ENCODE measurements at regions not wholly inside any gene's neighbourhood (a gene's known extent, or its start where the extent isn't known, plus 50 kb on each side); places are given as distances from the start of the nearest gene placed in this dataset.

GRCh38 chr2:207434306-207434705 lies 95.5 kb upstream of the CREB1 start:
- in situ Hi-C loops (cut with HindIII; ENCODE audit: low pct_unique_long_range_greater_than_20kb, low sequenced_read_pairs), result no loop called here
- intact Hi-C loops (cut with micrococcal nuclease; ENCODE audit: unreplicated experiment), result no loop called here
- Histone ChIP-seq H3K4me1 (ENCODE audit: control insufficient read depth, insufficient read depth, low read length) (no peaks in the 10 kb centered on the region), H3K4me3 (ENCODE audit: low read depth in 2 of 2, low read length in 2 of 2) (no peak overlapping the region), H3K36me3 (ENCODE audit: control insufficient read depth, insufficient read depth, low read length) (no peaks in the 10 kb centered on the region), H3K27me3 (ENCODE audit: control insufficient read depth, insufficient read depth, low read length) (no peaks in the 10 kb centered on the region), H3K9me3 (ENCODE audit: control insufficient read depth, insufficient read depth, low read depth, low read length) (no peaks in the 10 kb centered on the region), H3K27ac (ENCODE audit: low read length) (no peak overlapping the region)
- no peak for DNase-seq (ENCODE audit: low read depth, low spot score)
- CTCF ChIA-PET, result no interaction called here
- no peak for ATAC-seq
- no TSS peak for BruUV-seq (replicated peaks)
- POLR2A ChIA-PET, result no interaction called here
- TF ChIP-seq POLR2AphosphoS5 (IDR thresholded peaks at IDR 0.05; ENCODE audit: low read depth, low read length) (no peak), REST (IDR thresholded peaks at IDR 0.05; ENCODE audit: insufficient read depth in 1 of 2, low read depth in 2 of 2, low read length in 1 of 2) (no peak), CTCF (IDR thresholded peaks at IDR 0.05) (no peak), TCF7L2 (IDR thresholded peaks at IDR 0.05; ENCODE audit: low read depth, low read length) (no peak), SIN3A (IDR thresholded peaks at IDR 0.05; ENCODE audit: borderline replicate concordance, insufficient read depth, low read depth, low read length) (no peak)

- ATAC-seq, result no peak
- CTCF ChIA-PET, result no interaction called here
These were observed 94.8 kb upstream of the CREB1 start for GRCh38 chr2:207434899-207435465.

More at GRCh38 chr2:207434899-207435465, 94.8 kb upstream of the CREB1 start:
- no TSS peak for BruUV-seq (replicated peaks)
- intact Hi-C loops (cut with micrococcal nuclease; ENCODE audit: unreplicated experiment), result no loop called here
- Histone ChIP-seq H3K27ac (ENCODE audit: low read length) (no peak overlapping the region), H3K36me3 (ENCODE audit: control insufficient read depth, insufficient read depth, low read length) (no peaks in the 10 kb centered on the region), H3K4me3 (ENCODE audit: low read depth in 2 of 2, low read length in 2 of 2) (no peak overlapping the region), H3K4me1 (ENCODE audit: control insufficient read depth, insufficient read depth, low read length) (no peaks in the 10 kb centered on the region), H3K9me3 (ENCODE audit: control insufficient read depth, insufficient read depth, low read depth, low read length) (no peaks in the 10 kb centered on the region), H3K27me3 (ENCODE audit: control insufficient read depth, insufficient read depth, low read length) (no peaks in the 10 kb centered on the region)
- TF ChIP-seq SIN3A (IDR thresholded peaks at IDR 0.05; ENCODE audit: borderline replicate concordance, insufficient read depth, low read depth, low read length), result no peak
- TF ChIP-seq CTCF (IDR thresholded peaks at IDR 0.05), result no peak
- TF ChIP-seq POLR2AphosphoS5 (IDR thresholded peaks at IDR 0.05; ENCODE audit: low read depth, low read length), result no peak
- no peak for TF ChIP-seq REST (IDR thresholded peaks at IDR 0.05; ENCODE audit: insufficient read depth in 1 of 2, low read depth in 2 of 2, low read length in 1 of 2)
- TF ChIP-seq TCF7L2 (IDR thresholded peaks at IDR 0.05; ENCODE audit: low read depth, low read length), result no peak
- no peak for DNase-seq (ENCODE audit: low read depth, low spot score)
- POLR2A ChIA-PET, result no interaction called here
- in situ Hi-C loops (cut with HindIII; ENCODE audit: low pct_unique_long_range_greater_than_20kb, low sequenced_read_pairs), result no loop called here

Measured in Panc1 (cell line).